ENCODE measurements at regions not wholly inside any gene's neighbourhood (a gene's known extent, or its start where the extent isn't known, plus 50 kb on each side); places are given as distances from the start of the nearest gene placed in this dataset.

- DNase-seq (ENCODE audit: low spot score in 2 of 2): no peak
- intact Hi-C loops (cut with DNase I; ENCODE audit: low total_unique reads): no loop called here
- WGBS, 2 donors: 83 to 89% methylated on average over 1 of the region's 1 CpG
- TF ChIP-seq POLR2A (IDR thresholded peaks at IDR 0.05) (no peak), CTCF (IDR thresholded peaks at IDR 0.05) (no peak)
- H3K4me3 ChIP-seq (ENCODE audit: low read depth, poor library complexity, severe bottlenecking): no peak overlapping the region
These were observed 203.4 kb upstream of the RND3 start for GRCh38 chr2:150690870-150691269.

- no peak for DNase-seq (ENCODE audit: low spot score in 2 of 2)
- 68 to 81% methylated on average over 2 of the region's 2 CpGs for WGBS, 2 donors
- intact Hi-C loops (cut with DNase I; ENCODE audit: low total_unique reads): no loop called here
- TF ChIP-seq POLR2A (IDR thresholded peaks at IDR 0.05): no peak
- TF ChIP-seq CTCF (IDR thresholded peaks at IDR 0.05): no peak
- H3K4me3 ChIP-seq (ENCODE audit: low read depth, poor library complexity, severe bottlenecking): no peak overlapping the region
These were observed 202.8 kb upstream of the RND3 start for GRCh38 chr2:150690261-150690660.

GRCh38 chr2:150689590-150689989 lies 202.1 kb upstream of the RND3 start:
- 54 to 55% methylated on average over 2 of the region's 2 CpGs for WGBS, 2 donors
- no peak overlapping the region for H3K4me3 ChIP-seq (ENCODE audit: low read depth, poor library complexity, severe bottlenecking)
- DNase-seq (ENCODE audit: low spot score in 2 of 2): no peak
- TF ChIP-seq POLR2A (IDR thresholded peaks at IDR 0.05) (no peak), CTCF (IDR thresholded peaks at IDR 0.05) (no peak)
- intact Hi-C loops (cut with DNase I; ENCODE audit: low total_unique reads): no loop called here

GRCh38 chr2:150688016-150688415 lies 200.5 kb upstream of the RND3 start:
- 48 to 61% methylated on average over 3 of the region's 3 CpGs for WGBS, 2 donors
- DNase-seq (ENCODE audit: low spot score in 2 of 2): no peak
- intact Hi-C loops (cut with DNase I; ENCODE audit: low total_unique reads): no loop called here
- H3K4me3 ChIP-seq (ENCODE audit: low read depth, poor library complexity, severe bottlenecking): no peak overlapping the region
- TF ChIP-seq CTCF (IDR thresholded peaks at IDR 0.05): no peak
- TF ChIP-seq POLR2A (IDR thresholded peaks at IDR 0.05): no peak

- TF ChIP-seq CTCF (IDR thresholded peaks at IDR 0.05): no peak
- TF ChIP-seq POLR2A (IDR thresholded peaks at IDR 0.05): no peak
- WGBS, 2 donors: 82 to 85% methylated on average over 1 of the region's 1 CpG
These were observed 198.9 kb upstream of the RND3 start for GRCh38 chr2:150686391-150686790.

GRCh38 chr2:150681120-150681804 lies 193.8 kb upstream of the RND3 start:
- no peak for TF ChIP-seq POLR2A (IDR thresholded peaks at IDR 0.05)
- H3K4me3 ChIP-seq (ENCODE audit: low read depth, poor library complexity, severe bottlenecking): no peak overlapping the region
- no peak for DNase-seq (ENCODE audit: low spot score in 2 of 2)
- intact Hi-C loops (cut with DNase I; ENCODE audit: low total_unique reads): no loop called here
- WGBS, 2 donors: 86 to 91% methylated on average over 2 of the region's 2 CpGs

More at GRCh38 chr2:150686391-150686790, 198.9 kb upstream of the RND3 start:
- no peak overlapping the region for H3K4me3 ChIP-seq (ENCODE audit: low read depth, poor library complexity, severe bottlenecking)
- no peak for DNase-seq (ENCODE audit: low spot score in 2 of 2)
- intact Hi-C loops (cut with DNase I; ENCODE audit: low total_unique reads): no loop called here
